ENCODE measurements at regions not wholly inside any gene's neighbourhood (a gene's known extent, or its start where the extent isn't known, plus 50 kb on each side); places are given as distances from the start of the nearest gene placed in this dataset.

DNA sequence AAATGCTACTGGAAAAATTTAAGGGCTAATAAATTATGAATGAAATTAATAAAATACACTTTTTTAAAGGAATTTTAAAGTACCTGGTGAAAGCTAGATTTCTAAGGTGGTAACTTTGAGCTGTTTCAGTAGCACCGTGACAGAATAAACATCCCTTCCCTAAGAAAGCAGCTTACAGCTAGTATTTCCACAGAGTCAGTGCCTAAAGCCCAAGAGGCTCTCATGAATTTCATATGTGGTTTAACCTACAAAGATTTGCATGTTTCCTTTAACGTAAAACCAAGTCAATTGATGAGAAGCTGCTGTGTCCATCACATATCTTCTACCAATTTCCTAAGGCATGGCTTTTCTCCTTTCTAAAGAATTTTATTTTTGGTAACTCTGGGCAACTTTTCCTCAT, 56.8 kb downstream of the IFNG start:
- no peak for DNase-seq (ENCODE audit: low read depth)

- no peak for DNase-seq (ENCODE audit: low read depth)
These were observed 57.4 kb downstream of the IFNG start for GRCh38 chr12:68102163-68102562.

GRCh38 chr12:68100241-68100640, 59.3 kb downstream of the IFNG start:
- peak; percentile 66 for DNase-seq (ENCODE audit: low read depth)

DNA sequence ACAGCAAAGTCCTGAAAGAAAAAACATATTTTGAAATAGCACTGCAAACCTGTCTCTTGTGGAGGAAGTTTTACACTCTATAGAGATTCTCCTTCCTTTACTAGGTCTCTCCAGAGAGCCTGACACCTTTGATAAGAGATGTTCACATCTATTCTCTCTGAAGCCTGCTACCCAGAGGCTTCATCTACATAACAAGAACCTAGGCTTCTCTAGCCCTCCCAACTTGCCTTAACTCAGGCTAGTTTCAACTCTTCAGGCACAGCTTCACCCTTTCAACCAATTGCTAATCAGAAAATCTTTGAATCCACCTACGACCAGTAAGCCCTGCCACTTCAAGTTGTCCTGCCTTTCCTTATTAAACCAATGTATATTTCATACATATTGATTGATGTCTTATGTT, 60.6 kb downstream of the IFNG start:
- DNase-seq (ENCODE audit: low read depth) = no peak

- DNase-seq (ENCODE audit: low read depth) = no peak
These were observed 62.2 kb downstream of the IFNG start for GRCh38 chr12:68097386-68097785.

- DNase-seq (ENCODE audit: low read depth) = no peak
These were observed 64.7 kb downstream of the IFNG start for GRCh38 chr12:68094645-68095395.

GRCh38 chr12:68094195-68094594, 65.3 kb downstream of the IFNG start:
- DNase-seq (ENCODE audit: low read depth) = no peak

DNA sequence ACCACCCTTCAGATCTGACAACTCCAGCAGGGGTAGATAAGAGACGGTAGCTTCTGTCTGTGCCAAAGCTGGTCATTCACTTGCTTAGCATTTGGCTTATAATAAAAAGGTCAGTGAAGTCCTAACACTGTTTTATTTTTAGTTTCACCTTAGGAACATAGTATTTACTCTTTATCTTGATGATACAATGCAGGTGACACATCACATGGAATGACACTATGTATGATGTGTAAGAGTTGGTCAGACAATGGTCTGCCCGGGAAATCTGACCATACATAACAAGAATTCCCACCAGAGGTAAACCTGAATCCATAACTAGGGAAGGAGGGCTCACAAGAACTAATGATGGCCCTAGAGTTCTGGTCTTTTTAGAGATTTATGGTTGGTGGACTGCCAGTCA, 66.6 kb downstream of the IFNG start:
- DNase-seq (ENCODE audit: low read depth) = no peak

DNA sequence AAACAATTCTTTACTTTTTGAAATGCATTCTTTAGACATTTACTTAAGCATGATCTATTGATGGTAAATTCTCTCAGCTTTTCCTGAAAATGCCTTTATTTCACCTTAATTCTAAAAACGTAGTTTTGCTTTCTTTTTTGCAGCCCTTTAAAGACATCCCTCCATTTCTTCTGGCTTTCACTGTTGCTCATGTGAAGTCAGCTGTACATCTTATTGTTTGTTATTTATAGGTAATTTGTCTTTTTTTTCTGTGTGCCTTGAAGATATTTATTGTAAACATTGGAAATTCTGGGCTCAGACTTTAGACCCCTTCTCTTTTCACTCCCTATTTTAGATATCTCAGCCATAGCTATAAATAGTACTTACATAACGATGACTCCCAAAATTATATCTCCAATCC, 70.4 kb downstream of the IFNG start:
- no peak for DNase-seq (ENCODE audit: low read depth)

DNA sequence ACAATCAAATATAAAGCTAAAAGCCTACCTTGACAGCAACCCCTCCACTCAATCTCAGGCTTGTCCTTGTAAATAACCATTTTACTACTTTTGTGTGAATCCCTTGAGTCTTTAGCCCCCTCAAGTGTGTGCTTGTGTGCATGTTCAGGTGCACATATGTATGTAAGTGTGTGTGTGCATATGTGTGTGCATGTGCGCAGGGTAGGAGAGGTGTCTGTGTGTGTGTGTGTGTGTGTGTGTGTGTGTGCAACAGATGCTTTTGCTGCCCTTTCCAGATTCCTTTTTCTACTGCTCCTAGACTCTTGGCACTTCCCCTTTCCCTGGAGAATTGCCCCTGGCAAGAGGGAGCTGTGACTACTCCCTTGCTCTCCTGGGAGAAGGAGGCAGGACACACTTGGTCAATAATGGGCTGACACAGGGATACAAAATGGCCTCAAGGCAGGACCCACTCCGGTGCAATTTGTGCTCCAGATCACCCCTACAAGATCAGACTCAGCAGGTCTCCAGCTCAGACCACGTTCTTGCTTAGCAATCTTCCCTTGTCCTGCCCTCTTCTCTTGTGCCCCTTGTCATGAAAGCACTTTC, 73.4 kb downstream of the IFNG start:
- no peak for DNase-seq (ENCODE audit: low read depth)

DNA sequence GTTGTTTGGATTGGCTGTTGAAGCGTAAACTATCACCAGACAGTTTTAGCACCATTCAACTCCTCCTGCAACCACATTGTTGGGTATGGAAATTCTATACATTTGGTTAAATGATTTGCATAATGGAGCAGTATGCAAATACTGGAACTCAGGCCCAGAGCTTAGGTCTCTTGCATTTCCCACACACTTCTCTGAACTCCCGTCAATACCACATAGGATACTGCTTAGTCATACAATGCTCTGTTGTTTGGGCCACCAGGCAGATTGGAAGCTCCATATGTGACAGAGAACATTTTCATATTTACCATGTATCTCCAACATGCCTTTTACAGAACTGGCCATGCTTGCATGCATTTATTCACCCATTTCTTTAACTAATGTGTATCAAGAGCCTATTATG, 78.0 kb downstream of the IFNG start:
- DNase-seq (ENCODE audit: low read depth) = no peak

DNA sequence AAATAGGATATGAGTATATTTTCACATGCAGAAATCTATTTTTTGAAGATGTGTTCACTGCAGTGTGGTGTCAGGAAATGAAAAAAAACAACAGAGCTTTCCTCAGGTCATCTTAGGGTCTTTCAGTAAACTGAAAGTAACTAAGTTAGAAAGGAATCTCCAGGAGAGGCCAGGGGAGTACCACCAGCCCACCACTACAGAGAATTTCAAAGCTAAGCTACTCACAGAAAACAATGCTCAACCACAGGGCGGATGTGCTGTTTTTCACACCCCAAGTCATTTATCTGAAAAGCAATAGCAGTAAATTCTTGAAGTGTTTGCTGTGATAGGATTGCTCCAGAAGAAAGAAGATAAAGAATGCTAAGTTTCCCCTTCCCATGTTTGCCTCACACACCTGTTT, 79.0 kb downstream of the IFNG start:
- no peak for DNase-seq (ENCODE audit: low read depth)

- DNase-seq (ENCODE audit: low read depth) = no peak
These were observed 80.8 kb downstream of the IFNG start for GRCh38 chr12:68078737-68079136.

DNA sequence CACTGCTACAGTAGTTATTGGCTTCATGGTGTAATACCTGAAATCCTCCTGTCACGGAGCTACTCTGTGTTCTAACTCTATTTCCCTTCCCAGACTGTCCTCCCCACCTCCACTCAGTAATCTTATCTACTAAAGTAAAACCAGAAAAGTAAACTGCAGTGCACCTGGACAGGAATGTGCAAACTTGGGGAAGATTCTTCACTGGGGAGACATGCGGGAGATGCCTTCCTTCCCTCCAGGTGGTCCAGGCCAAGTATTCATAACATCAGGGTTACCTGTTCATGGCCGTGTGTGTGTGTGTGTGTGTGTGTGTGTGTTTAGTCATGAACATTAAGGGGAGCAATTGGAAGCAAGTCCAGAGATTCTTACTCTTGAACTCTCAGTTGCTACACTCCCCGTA, 84.1 kb downstream of the IFNG start:
- DNase-seq (ENCODE audit: low read depth) = no peak

- DNase-seq (ENCODE audit: low read depth) = no peak
These were observed 85.1 kb downstream of the IFNG start for GRCh38 chr12:68074306-68075027.

GRCh38 chr12:68070957-68071356, 81.7 kb downstream of the IFNG-AS1 start:
- DNase-seq (ENCODE audit: low read depth) = no peak
